LNCaP clone FGC (cell line): ENCODE measurements at regions not wholly inside any gene's neighbourhood (a gene's known extent, or its start where the extent isn't known, plus 50 kb on each side); places are given as distances from the start of the nearest gene placed in this dataset.

ENCODE experiments used
- DNase-seq: peaks from one replicate; pipeline ENCODE4 v3.0.0-alpha.2; 2011; ENCODE audit warnings: low read depth
- H3K4me3 ChIP-seq: 2 replicates; pipeline ENCODE4 v1.5.1; 2011; ENCODE audit warnings: mild to moderate bottlenecking, low read depth, low read length, control low read depth
- TF ChIP-seq, protein P1 (sequence below): IDR thresholded peaks from 2 replicates; pipeline ENCODE4 v1.5.1; 2012; ENCODE audit warnings: mild to moderate bottlenecking; ENCODE audit not compliant: control insufficient read depth, insufficient read depth; ENCODE audit errors: extremely low read depth

DNA sequence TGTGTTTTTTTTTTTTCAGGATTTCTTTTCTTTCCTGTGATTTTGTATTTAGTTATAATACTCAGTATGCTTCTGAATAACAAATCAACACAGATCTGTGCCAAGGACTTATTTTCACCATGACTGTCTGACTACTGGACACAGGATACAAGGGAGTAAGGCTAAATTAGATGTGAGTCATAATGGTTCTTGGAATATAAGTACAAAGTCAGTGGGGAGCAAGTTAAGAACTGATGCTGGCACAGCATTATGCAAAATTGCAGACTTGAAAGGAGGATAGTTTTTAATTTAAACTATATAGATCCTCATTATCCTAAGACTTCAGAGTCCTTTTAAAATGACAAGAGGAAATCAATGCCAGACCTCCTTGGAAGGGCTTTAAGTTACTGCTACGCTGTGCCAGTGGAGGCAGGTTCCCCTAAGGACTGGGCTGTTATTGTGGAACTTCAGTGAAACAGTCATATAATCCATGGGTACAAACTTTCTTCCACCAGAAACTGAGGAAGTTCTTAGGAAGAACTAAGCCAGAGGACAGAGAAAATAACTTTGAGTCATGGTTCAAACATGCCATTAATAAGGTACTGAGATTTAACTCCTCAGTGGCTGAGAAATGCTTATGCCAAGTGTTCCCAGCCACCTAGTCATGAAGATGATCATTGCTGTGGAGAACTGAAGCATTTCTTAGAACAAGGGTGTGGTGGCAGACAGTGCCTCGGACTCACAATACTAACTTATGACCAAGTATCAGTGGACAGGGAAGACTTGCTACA lies 531.2 kb downstream of the HTR7 start:
- DNase-seq, result no peak
- no peak overlapping the region for H3K4me3 ChIP-seq

GRCh38 chr10:90327611-90328010 lies 530.2 kb downstream of the HTR7 start:
- TF ChIP-seq, protein P1, sequence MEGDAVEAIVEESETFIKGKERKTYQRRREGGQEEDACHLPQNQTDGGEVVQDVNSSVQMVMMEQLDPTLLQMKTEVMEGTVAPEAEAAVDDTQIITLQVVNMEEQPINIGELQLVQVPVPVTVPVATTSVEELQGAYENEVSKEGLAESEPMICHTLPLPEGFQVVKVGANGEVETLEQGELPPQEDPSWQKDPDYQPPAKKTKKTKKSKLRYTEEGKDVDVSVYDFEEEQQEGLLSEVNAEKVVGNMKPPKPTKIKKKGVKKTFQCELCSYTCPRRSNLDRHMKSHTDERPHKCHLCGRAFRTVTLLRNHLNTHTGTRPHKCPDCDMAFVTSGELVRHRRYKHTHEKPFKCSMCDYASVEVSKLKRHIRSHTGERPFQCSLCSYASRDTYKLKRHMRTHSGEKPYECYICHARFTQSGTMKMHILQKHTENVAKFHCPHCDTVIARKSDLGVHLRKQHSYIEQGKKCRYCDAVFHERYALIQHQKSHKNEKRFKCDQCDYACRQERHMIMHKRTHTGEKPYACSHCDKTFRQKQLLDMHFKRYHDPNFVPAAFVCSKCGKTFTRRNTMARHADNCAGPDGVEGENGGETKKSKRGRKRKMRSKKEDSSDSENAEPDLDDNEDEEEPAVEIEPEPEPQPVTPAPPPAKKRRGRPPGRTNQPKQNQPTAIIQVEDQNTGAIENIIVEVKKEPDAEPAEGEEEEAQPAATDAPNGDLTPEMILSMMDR, result no peak
- no peak overlapping the region for H3K4me3 ChIP-seq
- DNase-seq, result no peak

More for the DNA sequence above, 531.2 kb downstream of the HTR7 start:
- TF ChIP-seq, protein P1, result no peak

GRCh38 chr10:90328459-90328858 lies 529.4 kb downstream of the HTR7 start:
- TF ChIP-seq, protein P1, result no peak
- no peak overlapping the region for H3K4me3 ChIP-seq
- DNase-seq, result no peak

- TF ChIP-seq, protein P1, result no peak
These were observed 528.9 kb downstream of the HTR7 start for GRCh38 chr10:90328896-90329295.

DNA sequence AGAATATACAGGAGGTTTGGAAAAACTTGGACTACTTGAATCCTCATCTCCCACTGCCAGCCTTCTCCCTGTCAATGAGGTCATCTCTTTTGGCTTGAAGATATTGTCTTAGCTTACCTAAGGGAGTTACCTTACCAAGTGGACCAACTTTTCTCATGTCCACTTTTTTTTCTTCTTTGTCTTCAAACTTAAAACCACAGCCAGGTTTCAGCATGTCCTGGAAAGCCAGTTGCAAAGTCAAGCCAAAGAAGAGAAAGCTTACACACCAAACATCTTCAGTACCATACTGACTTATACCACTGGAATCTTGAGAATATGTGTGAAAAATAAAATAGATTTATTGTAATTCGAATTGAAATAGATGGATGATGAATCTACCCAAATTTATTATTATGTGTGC lies 520.5 kb downstream of the HTR7 start:
- no peak for DNase-seq
- TF ChIP-seq, protein P1, result no peak
- no peak overlapping the region for H3K4me3 ChIP-seq

More at GRCh38 chr10:90328896-90329295, 528.9 kb downstream of the HTR7 start:
- H3K4me3 ChIP-seq, result no peak overlapping the region
- no peak for DNase-seq

DNA sequence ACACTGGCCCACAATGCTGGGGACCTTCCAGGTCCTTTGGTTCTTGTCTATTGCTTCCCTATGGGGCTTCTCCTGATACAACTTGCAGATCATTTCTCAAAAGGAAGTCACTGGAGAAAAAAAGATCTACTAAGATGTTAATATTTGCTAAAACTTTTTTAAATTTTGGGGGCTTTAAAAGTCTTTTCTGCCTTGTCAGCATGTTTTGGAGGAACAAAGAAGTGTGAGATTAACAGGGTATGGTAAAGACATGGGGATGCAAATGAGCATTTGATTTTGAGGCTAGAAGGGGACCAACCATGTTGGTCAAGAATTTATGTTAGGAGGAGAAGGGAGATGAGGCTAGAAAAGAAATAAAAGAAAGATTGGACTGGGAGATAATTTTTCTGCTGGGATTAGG lies 515.4 kb downstream of the HTR7 start:
- H3K4me3 ChIP-seq, result no peak overlapping the region
- no peak for DNase-seq
- TF ChIP-seq, protein P1, result no peak

- TF ChIP-seq, protein P1, result no peak
- no peak overlapping the region for H3K4me3 ChIP-seq
- DNase-seq, result no peak
These were observed 513.6 kb downstream of the HTR7 start for GRCh38 chr10:90344226-90344625.
